Progenitor cell of endocrine pancreas (in vitro differentiated cells): ENCODE measurements at regions not wholly inside any gene's neighbourhood (a gene's known extent, or its start where the extent isn't known, plus 50 kb on each side); places are given as distances from the start of the nearest gene placed in this dataset.

Source experiments
- DNase-seq: peaks from one replicate; pipeline ENCODE4 v3.0.0; 2021; ENCODE audit warnings: low spot score; ENCODE audit not compliant: unreplicated experiment
- H3K27ac Mint-ChIP-seq: 2 replicates; pipeline ENCODE4 v1.8.0; 2021; ENCODE audit warnings: mild to moderate bottlenecking, moderate library complexity, mixed read lengths
- H3K27me3 Mint-ChIP-seq: 2 replicates; pipeline ENCODE4 v1.8.0; 2021; ENCODE audit warnings: mixed read lengths
- H3K36me3 Mint-ChIP-seq: 2 replicates; pipeline ENCODE4 v1.8.0; 2022; ENCODE audit warnings: mixed read lengths; ENCODE audit not compliant: insufficient read depth
- H3K4me1 Mint-ChIP-seq: 2 replicates; pipeline ENCODE4 v1.8.0; 2021; ENCODE audit warnings: low read depth, mixed read lengths
- H3K4me3 Mint-ChIP-seq: 2 replicates; pipeline ENCODE4 v1.8.0; 2021; ENCODE audit warnings: low read depth, mild to moderate bottlenecking, moderate library complexity, mixed read lengths
- H3K9me3 Mint-ChIP-seq: 2 replicates; pipeline ENCODE4 v1.8.0; 2021; ENCODE audit warnings: low read depth, mixed read lengths
- CTCF ChIP-seq: fragments of 200-600 bp; sonication (generic); IDR thresholded peaks from one replicate; pipeline ENCODE4 v1.5.0; 2021; ENCODE audit warnings: antibody characterized with exemption, mild to moderate bottlenecking; ENCODE audit not compliant: unreplicated experiment

- Mint-ChIP-seq H3K27me3 (no peaks in the 10 kb centered on the region), H3K4me1 (peaks cover 11% of the 10 kb centered on the region), H3K9me3 (no peaks in the 10 kb centered on the region), H3K4me3 (no peak overlapping the region), H3K36me3 (no peaks in the 10 kb centered on the region), H3K27ac (no peak overlapping the region)
- TF ChIP-seq CTCF = no peak
- DNase-seq = no peak
These were observed 74.7 kb upstream of the TNFAIP3 start for GRCh38 chr6:137792160-137793033.

- TF ChIP-seq CTCF = no peak
These were observed 73.1 kb upstream of the TNFAIP3 start for GRCh38 chr6:137793805-137794515.

GRCh38 chr6:137794516-137795201, 72.4 kb upstream of the TNFAIP3 start:
- H3K27ac Mint-ChIP-seq = no peak overlapping the region

More at GRCh38 chr6:137793805-137794515, 73.1 kb upstream of the TNFAIP3 start:
- H3K4me1 Mint-ChIP-seq = peaks cover 17% of the 10 kb centered on the region
- no peaks in the 10 kb centered on the region for H3K36me3 Mint-ChIP-seq
- no peaks in the 10 kb centered on the region for H3K27me3 Mint-ChIP-seq
- H3K27ac Mint-ChIP-seq = no peak overlapping the region
- no peak overlapping the region for H3K4me3 Mint-ChIP-seq
- DNase-seq = no peak
- H3K9me3 Mint-ChIP-seq = no peaks in the 10 kb centered on the region

GRCh38 chr6:137795501-137795900, 71.6 kb upstream of the TNFAIP3 start:
- DNase-seq = no peak
- Mint-ChIP-seq H3K27me3 (no peaks in the 10 kb centered on the region), H3K27ac (no peak overlapping the region), H3K36me3 (no peaks in the 10 kb centered on the region), H3K4me1 (peaks cover 17% of the 10 kb centered on the region), H3K9me3 (no peaks in the 10 kb centered on the region), H3K4me3 (no peak overlapping the region)
- no peak for TF ChIP-seq CTCF

More at GRCh38 chr6:137794516-137795201, 72.4 kb upstream of the TNFAIP3 start:
- TF ChIP-seq CTCF = no peak
- no peak for DNase-seq
- Mint-ChIP-seq H3K36me3 (no peaks in the 10 kb centered on the region), H3K4me1 (peaks cover 17% of the 10 kb centered on the region), H3K9me3 (no peaks in the 10 kb centered on the region), H3K4me3 (no peak overlapping the region), H3K27me3 (no peaks in the 10 kb centered on the region)

GRCh38 chr6:137798261-137798660, 68.8 kb upstream of the TNFAIP3 start:
- Mint-ChIP-seq H3K27me3 (no peaks in the 10 kb centered on the region), H3K27ac (no peak overlapping the region), H3K4me1 (peaks cover 20% of the 10 kb centered on the region), H3K9me3 (no peaks in the 10 kb centered on the region), H3K36me3 (no peaks in the 10 kb centered on the region), H3K4me3 (no peak overlapping the region)
- no peak for TF ChIP-seq CTCF
- no peak for DNase-seq
